ENCODE measurements at regions not wholly inside any gene's neighbourhood (a gene's known extent, or its start where the extent isn't known, plus 50 kb on each side); places are given as distances from the start of the nearest gene placed in this dataset.

GRCh38 chr13:106433066-106433465 is 102.4 kb downstream of the EFNB2 start:
- H3K36me3 ChIP-seq (ENCODE audit: insufficient read depth, insufficient read length, low read length) = no peaks in the 10 kb centered on the region
- no peak overlapping the region for H3K9ac ChIP-seq (ENCODE audit: insufficient read length, low read depth)
- no peak for DNase-seq (ENCODE audit: low read depth, low spot score)
- H3K4me3 ChIP-seq (ENCODE audit: insufficient read length, low read depth) = no peak overlapping the region
- H3K27me3 ChIP-seq (ENCODE audit: insufficient read depth, insufficient read length) = no peaks in the 10 kb centered on the region
- H3K4me1 ChIP-seq (ENCODE audit: insufficient read depth, insufficient read length) = no peaks in the 10 kb centered on the region
- no peak for TF ChIP-seq SUZ12 (IDR thresholded peaks at IDR 0.05; ENCODE audit: extremely low read depth, insufficient read depth, insufficient read length)
- no peak for TF ChIP-seq YY1 (IDR thresholded peaks at IDR 0.05; ENCODE audit: insufficient read depth, insufficient read length)
- TF ChIP-seq ZNF274 (IDR thresholded peaks at IDR 0.05; ENCODE audit: low read depth, low read length) = no peak
- no peaks in the 10 kb centered on the region for H3K9me3 ChIP-seq (ENCODE audit: insufficient read depth, low read length)

- DNase-seq (ENCODE audit: low read depth, low spot score) = no peak
- no peaks in the 10 kb centered on the region for H3K9me3 ChIP-seq (ENCODE audit: insufficient read depth, low read length)
- no peaks in the 10 kb centered on the region for H3K4me1 ChIP-seq (ENCODE audit: insufficient read depth, insufficient read length)
- no peaks in the 10 kb centered on the region for H3K27me3 ChIP-seq (ENCODE audit: insufficient read depth, insufficient read length)
- TF ChIP-seq YY1 (IDR thresholded peaks at IDR 0.05; ENCODE audit: insufficient read depth, insufficient read length) (no peak), SUZ12 (IDR thresholded peaks at IDR 0.05; ENCODE audit: extremely low read depth, insufficient read depth, insufficient read length) (no peak), ZNF274 (IDR thresholded peaks at IDR 0.05; ENCODE audit: low read depth, low read length) (no peak)
- H3K36me3 ChIP-seq (ENCODE audit: insufficient read depth, insufficient read length, low read length) = no peaks in the 10 kb centered on the region
- no peak overlapping the region for H3K9ac ChIP-seq (ENCODE audit: insufficient read length, low read depth)
- H3K4me3 ChIP-seq (ENCODE audit: insufficient read length, low read depth) = no peak overlapping the region
These were observed 102.8 kb downstream of the EFNB2 start for GRCh38 chr13:106432636-106433035.

GRCh38 chr13:106426909-106427308 is 108.6 kb downstream of the EFNB2 start:
- H3K4me3 ChIP-seq (ENCODE audit: insufficient read length, low read depth) = no peak overlapping the region
- no peaks in the 10 kb centered on the region for H3K27me3 ChIP-seq (ENCODE audit: insufficient read depth, insufficient read length)
- H3K9me3 ChIP-seq (ENCODE audit: insufficient read depth, low read length) = no peaks in the 10 kb centered on the region
- H3K4me1 ChIP-seq (ENCODE audit: insufficient read depth, insufficient read length) = no peaks in the 10 kb centered on the region
- no peak for DNase-seq (ENCODE audit: low read depth, low spot score)
- no peaks in the 10 kb centered on the region for H3K36me3 ChIP-seq (ENCODE audit: insufficient read depth, insufficient read length, low read length)
- no peak overlapping the region for H3K9ac ChIP-seq (ENCODE audit: insufficient read length, low read depth)
- TF ChIP-seq YY1 (IDR thresholded peaks at IDR 0.05; ENCODE audit: insufficient read depth, insufficient read length) (no peak), SUZ12 (IDR thresholded peaks at IDR 0.05; ENCODE audit: extremely low read depth, insufficient read depth, insufficient read length) (no peak), ZNF274 (IDR thresholded peaks at IDR 0.05; ENCODE audit: low read depth, low read length) (no peak)

- Histone ChIP-seq H3K4me3 (ENCODE audit: insufficient read length, low read depth) (no peak overlapping the region), H3K4me1 (ENCODE audit: insufficient read depth, insufficient read length) (no peaks in the 10 kb centered on the region), H3K27me3 (ENCODE audit: insufficient read depth, insufficient read length) (no peaks in the 10 kb centered on the region), H3K9ac (ENCODE audit: insufficient read length, low read depth) (no peak overlapping the region), H3K36me3 (ENCODE audit: insufficient read depth, insufficient read length, low read length) (no peaks in the 10 kb centered on the region), H3K9me3 (ENCODE audit: insufficient read depth, low read length) (no peaks in the 10 kb centered on the region)
- no peak for TF ChIP-seq SUZ12 (IDR thresholded peaks at IDR 0.05; ENCODE audit: extremely low read depth, insufficient read depth, insufficient read length)
- no peak for TF ChIP-seq YY1 (IDR thresholded peaks at IDR 0.05; ENCODE audit: insufficient read depth, insufficient read length)
- no peak for TF ChIP-seq ZNF274 (IDR thresholded peaks at IDR 0.05; ENCODE audit: low read depth, low read length)
- DNase-seq (ENCODE audit: low read depth, low spot score) = no peak
These were observed 109.8 kb downstream of the EFNB2 start for GRCh38 chr13:106425661-106426060.

GRCh38 chr13:106424805-106425204 is 110.7 kb downstream of the EFNB2 start:
- Histone ChIP-seq H3K9me3 (ENCODE audit: insufficient read depth, low read length) (no peaks in the 10 kb centered on the region), H3K9ac (ENCODE audit: insufficient read length, low read depth) (no peak overlapping the region), H3K27me3 (ENCODE audit: insufficient read depth, insufficient read length) (no peaks in the 10 kb centered on the region), H3K36me3 (ENCODE audit: insufficient read depth, insufficient read length, low read length) (no peaks in the 10 kb centered on the region), H3K4me3 (ENCODE audit: insufficient read length, low read depth) (no peak overlapping the region), H3K4me1 (ENCODE audit: insufficient read depth, insufficient read length) (no peaks in the 10 kb centered on the region)
- TF ChIP-seq ZNF274 (IDR thresholded peaks at IDR 0.05; ENCODE audit: low read depth, low read length) = no peak
- TF ChIP-seq SUZ12 (IDR thresholded peaks at IDR 0.05; ENCODE audit: extremely low read depth, insufficient read depth, insufficient read length) = no peak
- no peak for TF ChIP-seq YY1 (IDR thresholded peaks at IDR 0.05; ENCODE audit: insufficient read depth, insufficient read length)
- no peak for DNase-seq (ENCODE audit: low read depth, low spot score)

- Histone ChIP-seq H3K4me1 (ENCODE audit: insufficient read depth, insufficient read length) (no peaks in the 10 kb centered on the region), H3K36me3 (ENCODE audit: insufficient read depth, insufficient read length, low read length) (no peaks in the 10 kb centered on the region), H3K27me3 (ENCODE audit: insufficient read depth, insufficient read length) (no peaks in the 10 kb centered on the region), H3K9me3 (ENCODE audit: insufficient read depth, low read length) (no peaks in the 10 kb centered on the region), H3K4me3 (ENCODE audit: insufficient read length, low read depth) (no peak overlapping the region), H3K9ac (ENCODE audit: insufficient read length, low read depth) (no peak overlapping the region)
- DNase-seq (ENCODE audit: low read depth, low spot score) = peak; percentile 20
- TF ChIP-seq YY1 (IDR thresholded peaks at IDR 0.05; ENCODE audit: insufficient read depth, insufficient read length) (no peak), ZNF274 (IDR thresholded peaks at IDR 0.05; ENCODE audit: low read depth, low read length) (no peak), SUZ12 (IDR thresholded peaks at IDR 0.05; ENCODE audit: extremely low read depth, insufficient read depth, insufficient read length) (no peak)
These were observed 111.9 kb downstream of the EFNB2 start for GRCh38 chr13:106423530-106423929.

GRCh38 chr13:106418556-106418955 is 116.9 kb downstream of the EFNB2 start:
- Histone ChIP-seq H3K36me3 (ENCODE audit: insufficient read depth, insufficient read length, low read length) (no peaks in the 10 kb centered on the region), H3K4me3 (ENCODE audit: insufficient read length, low read depth) (no peak overlapping the region), H3K4me1 (ENCODE audit: insufficient read depth, insufficient read length) (no peaks in the 10 kb centered on the region), H3K9ac (ENCODE audit: insufficient read length, low read depth) (no peak overlapping the region), H3K27me3 (ENCODE audit: insufficient read depth, insufficient read length) (no peaks in the 10 kb centered on the region), H3K9me3 (ENCODE audit: insufficient read depth, low read length) (no peaks in the 10 kb centered on the region)
- DNase-seq (ENCODE audit: low read depth, low spot score) = no peak
- no peak for TF ChIP-seq ZNF274 (IDR thresholded peaks at IDR 0.05; ENCODE audit: low read depth, low read length)
